B cell (primary cell): ENCODE measurements at regions not wholly inside any gene's neighbourhood (a gene's known extent, or its start where the extent isn't known, plus 50 kb on each side); places are given as distances from the start of the nearest gene placed in this dataset.

ENCODE experiments used
- ATAC-seq: fragments of 200-7000 bp; cut with Tn5 transposase; one replicate; pipeline ENCODE4 v1.10.0; 2021; ENCODE audit warnings: low read depth, mild to moderate bottlenecking, moderate number of reproducible peaks, moderate library complexity
- CTCF ChIA-PET: fragments of 350-600 bp; sonication (Branson Sonifier 250); formaldehyde crosslinking; loops from one replicate; lab custom pipeline; 2021; ENCODE audit warnings: antibody characterized with exemption, inconsistent platforms; lab: Charles Lee
- POLR2A ChIA-PET: fragments of 350-600 bp; sonication (Branson Sonifier 250); formaldehyde crosslinking; loops from one replicate; lab custom pipeline; 2021; ENCODE audit warnings: antibody characterized with exemption; lab: Charles Lee
- DNase-seq: peaks from one replicate; pipeline ENCODE4 v3.0.0; 2013
- H2AFZ ChIP-seq: 2 replicates; pipeline ENCODE4 v1.6.1; 2012; ENCODE audit warnings: mild to moderate bottlenecking, low read depth, low read length; ENCODE audit not compliant: insufficient read depth, poor library complexity, severe bottlenecking
- H3K27ac ChIP-seq, 2 donors: 1 replicate in 1 of 2; 2 replicates in 1 of 2; pipeline ENCODE4 v1.5.1; 2012 to 2013; ENCODE audit warnings: low read length in 2 of 2, mild to moderate bottlenecking in 2 of 2, moderate library complexity in 1 of 2
- H3K27me3 ChIP-seq, 4 experiments: fragments of 200-600 bp in 1 of 4; sonication (generic) in 1 of 4; replicated peaks in 1 of 4; 1 replicate in 2 of 4; 2 replicates in 2 of 4; pipeline versions ENCODE4 v1.6.1 to v1.7.0; 2013 to 2016; ENCODE audit warnings: low read length in 3 of 4, mild to moderate bottlenecking in 2 of 4, mixed read lengths in 1 of 4, moderate library complexity in 1 of 4; ENCODE audit not compliant: insufficient read depth in 4 of 4, control insufficient read depth in 3 of 4; ENCODE audit errors: control extremely low read depth in 1 of 4
- H3K36me3 ChIP-seq, 2 experiments: replicated peaks in 1 of 2; 1 replicate in 1 of 2; 2 replicates in 1 of 2; pipeline versions ENCODE4 v1.6.1 to v1.7.1; 2013; ENCODE audit warnings: low read length in 1 of 2; ENCODE audit not compliant: insufficient read depth in 2 of 2, control insufficient read depth in 1 of 2; ENCODE audit errors: control extremely low read depth in 1 of 2, extremely low read depth in 1 of 2
- H3K4me1 ChIP-seq, 2 donors: fragments of 200-600 bp in 1 of 2; sonication (generic) in 1 of 2; 1 replicate in 1 of 2; 2 replicates in 1 of 2; pipeline versions ENCODE4 v1.5.1 to v1.6.1; 2013 to 2017; ENCODE audit warnings: low read length in 2 of 2; ENCODE audit not compliant: control insufficient read depth in 2 of 2, insufficient read depth in 2 of 2
- H3K4me2 ChIP-seq: replicated peaks from 2 replicates; pipeline ENCODE3; 2012; ENCODE audit warnings: mild to moderate bottlenecking, low read depth, low read length; ENCODE audit not compliant: poor library complexity, severe bottlenecking
- H3K4me3 ChIP-seq, 5 experiments: fragments of 200-600 bp in 1 of 5; sonication (generic) in 1 of 5; 1 replicate in 3 of 5; 2 replicates in 2 of 5; pipeline versions ENCODE4 v1.5.1 to v1.7.0; 2011 to 2016; ENCODE audit warnings: low read length in 4 of 5, mild to moderate bottlenecking in 4 of 5, low read depth in 2 of 5, control low read depth in 1 of 5, moderate library complexity in 1 of 5; ENCODE audit not compliant: insufficient read depth in 1 of 5; ENCODE audit errors: control extremely low read depth in 1 of 5, extremely low read depth in 1 of 5
- H3K79me2 ChIP-seq: fragments of 200-600 bp; sonication (generic); one replicate; pipeline ENCODE4 v1.6.0; 2016; ENCODE audit warnings: low read length; ENCODE audit not compliant: control insufficient read depth, insufficient read depth
- H3K9ac ChIP-seq: fragments of 200-600 bp; sonication (generic); 2 replicates; pipeline ENCODE4 v1.6.1; 2017; ENCODE audit warnings: mild to moderate bottlenecking, low read length, moderate library complexity
- H3K9me3 ChIP-seq, 3 donors: one replicate each; pipeline versions ENCODE4 v1.6.1 to v1.7.1; 2013; ENCODE audit warnings: low read length in 2 of 3; ENCODE audit not compliant: control insufficient read depth in 2 of 3, insufficient read depth in 1 of 3; ENCODE audit errors: control extremely low read depth in 1 of 3
- H4K20me1 ChIP-seq: 2 replicates; pipeline ENCODE4 v1.6.0; 2012; ENCODE audit warnings: mild to moderate bottlenecking, low read length; ENCODE audit not compliant: insufficient read depth, control insufficient read depth, poor library complexity, severe bottlenecking
- H3K27ac Mint-ChIP-seq: one replicate; pipeline ENCODE4 v1.8.0; 2021; ENCODE audit warnings: mixed read lengths
- H3K27me3 Mint-ChIP-seq: one replicate; pipeline ENCODE4 v1.8.0; 2021; ENCODE audit warnings: mixed read lengths
- H3K4me1 Mint-ChIP-seq: one replicate; pipeline ENCODE4 v1.8.0; 2021; ENCODE audit warnings: mixed read lengths
- H3K4me3 Mint-ChIP-seq: one replicate; pipeline ENCODE4 v1.8.0; 2021; ENCODE audit warnings: mixed read lengths
- H3K9me3 Mint-ChIP-seq: one replicate; pipeline ENCODE4 v1.8.0; 2022; ENCODE audit warnings: mixed read lengths; ENCODE audit not compliant: insufficient read depth
- CTCF ChIP-seq: fragments of 200-600 bp; IDR thresholded peaks from one replicate; pipeline ENCODE4 v1.8.0; 2022; ENCODE audit warnings: antibody characterized with exemption, mild to moderate bottlenecking
- EZH2 ChIP-seq: IDR thresholded peaks from 2 replicates; pipeline ENCODE4 v1.6.1; 2012; ENCODE audit warnings: borderline replicate concordance, low read depth, mild to moderate bottlenecking, moderate library complexity, low read length; ENCODE audit not compliant: insufficient read depth, poor library complexity, severe bottlenecking
- WGBS: methylation state at CpG from one replicate; pipeline ENCODE4 v1.1.5; 2013; ENCODE audit warnings: missing lambda C conversion rate; ENCODE audit not compliant: insufficient coverage; 5-methylcytosine and 5-hydroxymethylcytosine counted together
- intact Hi-C: fragments of 100-400 bp; cut with micrococcal nuclease; formaldehyde crosslinking; loops from one replicate; pipeline ENCODE4 v1.10.0; 2022

DNA sequence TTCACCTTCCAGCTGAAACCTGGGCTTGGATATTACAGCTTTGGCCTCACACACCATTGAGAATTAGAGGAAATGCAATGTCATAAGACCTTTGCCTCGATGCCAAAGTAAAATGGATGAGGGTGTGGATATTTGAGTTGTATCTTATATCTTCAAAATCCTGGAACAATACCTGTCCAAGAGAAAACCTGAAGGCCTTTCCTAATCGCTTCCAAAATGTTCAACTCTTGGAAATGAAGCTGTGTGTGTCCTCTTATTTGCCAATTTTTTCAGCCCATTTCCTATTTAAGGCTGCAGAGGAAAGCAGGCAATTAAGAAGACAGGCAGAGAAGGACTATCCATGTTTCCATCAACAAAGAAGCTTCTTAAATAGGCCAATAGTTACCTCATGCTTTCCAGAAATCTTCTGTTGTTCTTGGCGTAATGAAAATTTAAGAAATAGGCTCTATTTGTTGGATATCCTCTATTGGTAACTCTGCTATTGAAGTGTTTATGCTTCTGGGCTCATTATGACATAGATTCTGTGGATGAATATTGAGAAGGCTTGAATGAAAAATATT, 99.5 kb upstream of the ZBTB20 start:
- ChIA-PET POLR2A (no interaction called here), CTCF (no interaction called here)
- Histone ChIP-seq H3K4me3 (no peak overlapping the region), H2AFZ (no peak overlapping the region), H3K79me2 (no peaks in the 10 kb centered on the region), H3K27me3 (no peaks in the 10 kb centered on the region), H3K9ac (no peak overlapping the region), H3K27ac (no peak overlapping the region), H3K4me2 (no peak overlapping the region), H3K4me1 (no peaks in the 10 kb centered on the region), H3K36me3 (no peaks in the 10 kb centered on the region), H3K9me3 (no peaks in the 10 kb centered on the region), H4K20me1 (no peaks in the 10 kb centered on the region)
- Mint-ChIP-seq H3K4me1 (no peaks in the 10 kb centered on the region), H3K27ac (no peak overlapping the region), H3K4me3 (no peak overlapping the region), H3K27me3 (peaks cover 11% of the 10 kb centered on the region), H3K9me3 (no peaks in the 10 kb centered on the region)
- no peak for ATAC-seq
- 100% methylated on average over 1 of the region's 3 CpGs for WGBS
- intact Hi-C loops, result no loop called here
- DNase-seq, result no peak
- TF ChIP-seq EZH2, result no peak
- no peak for TF ChIP-seq CTCF

DNA sequence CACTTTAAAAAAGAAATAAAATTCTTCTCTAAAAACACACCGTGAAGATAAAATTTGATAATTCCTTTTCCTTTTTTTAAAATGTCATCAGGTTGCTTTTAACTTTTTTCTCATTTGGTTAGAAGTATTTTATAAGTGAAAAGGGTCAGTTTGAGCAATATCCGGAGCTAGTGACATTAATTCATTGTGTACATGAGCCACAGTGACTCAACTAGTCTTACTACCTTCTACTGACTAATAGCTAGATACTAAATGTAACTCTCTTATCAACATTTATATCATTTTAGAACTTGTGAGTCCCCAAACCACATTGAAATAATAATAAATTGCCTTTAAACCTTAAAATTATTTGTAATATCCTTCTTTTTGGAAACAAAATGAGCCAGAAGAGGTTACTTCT, 101.2 kb upstream of the ZBTB20 start:
- no peak overlapping the region for H3K4me2 ChIP-seq
- intact Hi-C loops, result no loop called here
- no peak for DNase-seq

More for the DNA sequence above, 101.2 kb upstream of the ZBTB20 start:
- Mint-ChIP-seq H3K27ac (no peak overlapping the region), H3K4me1 (no peaks in the 10 kb centered on the region), H3K9me3 (no peaks in the 10 kb centered on the region), H3K27me3 (peaks cover 12% of the 10 kb centered on the region), H3K4me3 (no peak overlapping the region)
- Histone ChIP-seq H3K4me3 (no peak overlapping the region), H4K20me1 (no peaks in the 10 kb centered on the region), H3K27ac (no peak overlapping the region), H3K79me2 (no peaks in the 10 kb centered on the region), H3K9ac (no peak overlapping the region), H3K27me3 (no peaks in the 10 kb centered on the region), H2AFZ (no peak overlapping the region), H3K4me1 (no peaks in the 10 kb centered on the region), H3K9me3 (no peaks in the 10 kb centered on the region), H3K36me3 (no peaks in the 10 kb centered on the region)
- ChIA-PET CTCF (no interaction called here), POLR2A (no interaction called here)
- no peak for TF ChIP-seq EZH2
- no peak for TF ChIP-seq CTCF
- WGBS, result no CpG with 5 or more reads among the region's 2 CpGs
- ATAC-seq, result no peak
